Prostate gland (tissue), 2 donors: ENCODE measurements at regions not wholly inside any gene's neighbourhood (a gene's known extent, or its start where the extent isn't known, plus 50 kb on each side); places are given as distances from the start of the nearest gene placed in this dataset.

Experiments
- DNase-seq: peaks from one replicate; pipeline ENCODE4 v3.0.0-alpha.2; 2019; ENCODE audit warnings: low spot score
- H3K27ac ChIP-seq, 2 donors: fragments of 200-600 bp; sonication (generic); 2 replicates each; pipeline ENCODE4 v1.5.1; 2017 to 2019
- H3K27me3 ChIP-seq: fragments of 200-600 bp; sonication (generic); replicated peaks from 2 replicates; pipeline ENCODE4 v1.5.1; 2019; ENCODE audit not compliant: insufficient read depth
- H3K36me3 ChIP-seq, 2 donors: fragments of 200-600 bp; sonication (generic); 1 replicate in 1 of 2; 2 replicates in 1 of 2; pipeline versions ENCODE4 v1.5.1 to v1.8.1; 2017 to 2019
- H3K4me1 ChIP-seq: fragments of 200-600 bp; sonication (generic); replicated peaks from 2 replicates; pipeline ENCODE4 v1.5.1; 2019
- H3K4me3 ChIP-seq, 2 donors: fragments of 200-600 bp; sonication (generic); 2 replicates each; pipeline ENCODE4 v1.5.1; 2017 to 2019
- H3K9me3 ChIP-seq: fragments of 200-600 bp; sonication (generic); 2 replicates; pipeline ENCODE4 v1.5.1; 2017
- POLR2A ChIP-seq: fragments of 450-650 bp; IDR thresholded peaks from one replicate; pipeline ENCODE4 v1.6.1; 2016; ENCODE audit warnings: antibody characterized with exemption, mild to moderate bottlenecking
- POLR2AphosphoS5 ChIP-seq: sonication (generic); formaldehyde crosslinking; IDR thresholded peaks from one replicate; pipeline ENCODE4 v1.6.1; 2017; ENCODE audit warnings: antibody characterized with exemption
- WGBS: methylation state at CpG from one replicate; pipeline ENCODE4 v1.1.5; 2018; 5-methylcytosine and 5-hydroxymethylcytosine counted together
- intact Hi-C: fragments of 100-400 bp; cut with DNase I; formaldehyde crosslinking; loops from one replicate; pipeline ENCODE4 v1.14.2; 2022
- TF ChIP-seq, protein P1 (sequence below), 4 experiments: fragments of 200-600 bp in 2 of 4; fragments of 450-650 bp in 2 of 4; sonication (generic) in 2 of 4; IDR thresholded peaks; 1 replicate in 3 of 4; 2 replicates in 1 of 4; pipeline ENCODE4 v1.5.1; 2016 to 2019; ENCODE audit warnings: antibody characterized with exemption in 4 of 4, mild to moderate bottlenecking in 2 of 4, moderate library complexity in 2 of 4

DNA sequence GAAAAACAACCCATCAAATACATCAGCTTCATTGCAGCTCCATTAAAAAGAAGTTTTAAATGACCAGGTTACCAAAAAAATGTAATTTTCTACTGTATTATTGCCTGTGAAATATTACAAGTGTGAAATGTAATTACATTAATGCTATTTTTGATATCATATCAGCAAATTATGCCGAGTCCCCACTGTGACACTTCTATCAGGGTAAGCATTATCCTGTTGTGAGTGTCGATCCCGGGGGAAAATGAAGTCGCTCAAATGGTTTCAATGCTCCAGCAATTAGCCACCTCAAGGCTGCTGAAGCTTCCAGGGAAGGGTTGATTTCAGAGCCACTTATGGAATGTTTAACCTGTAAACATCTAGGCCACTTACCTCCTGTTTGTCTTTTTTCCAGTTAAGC, 70.4 kb downstream of the RCN1 start:
- H3K27ac ChIP-seq: no peak overlapping the region
- H3K27me3 ChIP-seq: no peaks in the 10 kb centered on the region
- H3K4me1 ChIP-seq: no peaks in the 10 kb centered on the region
- no peaks in the 10 kb centered on the region for H3K36me3 ChIP-seq
- intact Hi-C loops: no loop called here
- TF ChIP-seq POLR2AphosphoS5 (no peak), POLR2A (no peak)
- TF ChIP-seq, protein P1, sequence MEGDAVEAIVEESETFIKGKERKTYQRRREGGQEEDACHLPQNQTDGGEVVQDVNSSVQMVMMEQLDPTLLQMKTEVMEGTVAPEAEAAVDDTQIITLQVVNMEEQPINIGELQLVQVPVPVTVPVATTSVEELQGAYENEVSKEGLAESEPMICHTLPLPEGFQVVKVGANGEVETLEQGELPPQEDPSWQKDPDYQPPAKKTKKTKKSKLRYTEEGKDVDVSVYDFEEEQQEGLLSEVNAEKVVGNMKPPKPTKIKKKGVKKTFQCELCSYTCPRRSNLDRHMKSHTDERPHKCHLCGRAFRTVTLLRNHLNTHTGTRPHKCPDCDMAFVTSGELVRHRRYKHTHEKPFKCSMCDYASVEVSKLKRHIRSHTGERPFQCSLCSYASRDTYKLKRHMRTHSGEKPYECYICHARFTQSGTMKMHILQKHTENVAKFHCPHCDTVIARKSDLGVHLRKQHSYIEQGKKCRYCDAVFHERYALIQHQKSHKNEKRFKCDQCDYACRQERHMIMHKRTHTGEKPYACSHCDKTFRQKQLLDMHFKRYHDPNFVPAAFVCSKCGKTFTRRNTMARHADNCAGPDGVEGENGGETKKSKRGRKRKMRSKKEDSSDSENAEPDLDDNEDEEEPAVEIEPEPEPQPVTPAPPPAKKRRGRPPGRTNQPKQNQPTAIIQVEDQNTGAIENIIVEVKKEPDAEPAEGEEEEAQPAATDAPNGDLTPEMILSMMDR (IDR thresholded peaks at IDR 0.05): no peak
- H3K9me3 ChIP-seq: no peaks in the 10 kb centered on the region
- 84% methylated on average over 4 of the region's 4 CpGs for whole genome bisulfite sequencing
- DNase-seq: no peak
- H3K4me3 ChIP-seq: no peak overlapping the region

DNA sequence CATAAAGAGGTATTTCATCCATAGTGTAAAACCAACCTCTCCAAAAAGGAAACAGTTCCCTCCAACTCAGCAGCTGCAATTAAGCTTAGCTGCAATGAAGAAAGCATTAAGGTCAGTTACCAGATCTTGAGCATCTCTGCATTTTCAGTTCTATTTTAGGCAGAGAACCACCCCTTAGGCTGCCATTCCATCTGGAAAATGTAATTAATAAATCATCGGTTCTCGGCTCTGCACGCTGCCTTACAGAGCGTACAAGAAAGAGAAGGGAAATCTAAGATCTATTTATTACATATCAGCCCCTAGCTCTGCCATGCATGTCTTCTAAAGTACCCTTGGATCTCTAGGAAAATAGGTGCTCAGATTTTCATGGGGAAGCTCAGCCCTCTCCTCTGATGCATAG, 71.5 kb downstream of the RCN1 start:
- 65% methylated on average over 4 of the region's 4 CpGs for WGBS
- Histone ChIP-seq H3K4me3 (no peak overlapping the region), H3K4me1 (no peaks in the 10 kb centered on the region), H3K27me3 (no peaks in the 10 kb centered on the region), H3K36me3 (no peaks in the 10 kb centered on the region), H3K9me3 (no peaks in the 10 kb centered on the region), H3K27ac (no peak overlapping the region)
- TF ChIP-seq POLR2A (no peak), POLR2AphosphoS5 (no peak)
- TF ChIP-seq, protein P1 (IDR thresholded peaks at IDR 0.05): no peak
- no peak for DNase-seq
- intact Hi-C loops: no loop called here

DNA sequence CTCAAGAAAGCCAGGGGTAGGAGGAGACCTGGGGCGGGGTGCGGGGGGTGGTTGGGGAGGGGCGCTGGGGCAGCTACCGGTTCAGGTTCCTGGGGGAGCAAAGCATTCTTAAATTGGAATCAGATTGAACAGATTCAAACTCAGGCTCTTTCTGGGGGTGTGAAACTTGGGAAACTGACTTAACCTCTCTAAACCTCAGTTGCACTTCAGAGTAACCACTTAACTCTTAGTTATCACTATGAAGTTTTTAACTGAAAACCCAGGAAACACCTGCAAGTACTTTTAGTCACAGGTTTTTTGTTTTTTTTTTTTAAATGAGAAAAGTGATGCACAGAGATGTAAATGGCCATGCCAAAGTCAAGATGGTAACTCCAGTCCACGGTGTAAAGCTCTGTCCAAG, 72.0 kb downstream of the RCN1 start:
- H3K4me3 ChIP-seq: no peak overlapping the region

DNA sequence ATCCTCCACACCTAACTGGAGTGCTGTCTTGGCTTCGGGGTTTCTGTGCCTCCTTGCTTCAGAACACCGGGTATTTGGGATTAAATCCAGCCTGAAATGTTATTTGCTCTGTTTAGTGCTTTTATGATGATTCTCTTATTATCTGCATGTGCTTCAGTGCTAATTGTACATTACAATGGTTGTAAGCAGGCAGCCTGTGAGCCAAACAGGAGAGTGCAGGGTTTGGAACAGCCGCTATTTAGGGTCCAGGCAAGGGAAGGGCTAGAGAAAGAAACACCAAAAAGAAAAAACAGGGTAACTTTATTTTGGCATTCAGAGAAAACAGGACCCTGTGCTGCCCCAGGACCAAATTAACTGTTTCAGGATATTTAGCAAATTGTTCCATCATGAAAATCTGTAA, 72.7 kb downstream of the RCN1 start:
- no peaks in the 10 kb centered on the region for H3K36me3 ChIP-seq
- no peak for DNase-seq
- H3K4me3 ChIP-seq: no peak overlapping the region
- no peaks in the 10 kb centered on the region for H3K27me3 ChIP-seq
- TF ChIP-seq, protein P1 (IDR thresholded peaks at IDR 0.05): no peak
- TF ChIP-seq POLR2A: no peak
- no peaks in the 10 kb centered on the region for H3K4me1 ChIP-seq
- H3K27ac ChIP-seq: no peak overlapping the region
- WGBS: 57% methylated on average over 3 of the region's 3 CpGs
- intact Hi-C loops: no loop called here
- H3K9me3 ChIP-seq: no peaks in the 10 kb centered on the region

More for the DNA sequence above, 72.0 kb downstream of the RCN1 start:
- Histone ChIP-seq H3K27me3 (no peaks in the 10 kb centered on the region), H3K9me3 (no peaks in the 10 kb centered on the region), H3K4me1 (no peaks in the 10 kb centered on the region), H3K27ac (no peak overlapping the region), H3K36me3 (no peaks in the 10 kb centered on the region)
- TF ChIP-seq POLR2AphosphoS5: no peak
- TF ChIP-seq, protein P1 (IDR thresholded peaks at IDR 0.05): no peak
- intact Hi-C loops: no loop called here
- no peak for DNase-seq
- 85% methylated on average over 5 of the region's 5 CpGs for WGBS

DNA sequence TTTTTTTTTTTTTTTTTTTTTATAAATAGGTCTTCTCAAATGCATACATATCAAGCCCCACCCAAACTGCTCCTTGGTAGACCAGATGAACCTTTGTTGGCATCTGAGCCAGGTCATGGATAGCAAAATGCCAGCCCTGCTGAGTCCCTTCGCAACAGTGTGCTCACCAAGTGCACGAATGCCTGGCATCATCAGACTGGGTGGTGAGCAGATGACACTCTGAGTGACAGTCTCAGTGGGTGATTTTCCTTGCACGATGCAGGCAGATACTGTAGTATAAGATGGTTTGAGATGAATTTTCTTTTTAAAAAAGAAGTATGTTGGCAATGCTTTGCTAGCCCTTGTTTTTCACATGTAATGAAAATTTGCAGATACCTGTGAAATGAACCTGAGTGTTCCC, 74.0 kb downstream of the RCN1 start:
- H3K4me1 ChIP-seq: no peaks in the 10 kb centered on the region
- TF ChIP-seq POLR2A (no peak), POLR2AphosphoS5 (no peak)
- TF ChIP-seq, protein P1 (IDR thresholded peaks at IDR 0.05): no peak
- WGBS: 97% methylated on average over 3 of the region's 3 CpGs

More for the DNA sequence above, 74.0 kb downstream of the RCN1 start:
- Histone ChIP-seq H3K9me3 (no peaks in the 10 kb centered on the region), H3K27ac (no peak overlapping the region), H3K4me3 (no peak overlapping the region), H3K27me3 (no peaks in the 10 kb centered on the region), H3K36me3 (no peaks in the 10 kb centered on the region)
- intact Hi-C loops: no loop called here
- DNase-seq: no peak
